Glutamatergic neuron (in vitro differentiated cells): ENCODE measurements at regions not wholly inside any gene's neighbourhood (a gene's known extent, or its start where the extent isn't known, plus 50 kb on each side); places are given as distances from the start of the nearest gene placed in this dataset.

Experiments used
- DNase-seq: peaks from one replicate; pipeline ENCODE4 v3.0.0; 2022
- H3K27ac Mint-ChIP-seq: one replicate; pipeline ENCODE4 v1.8.0; 2020; ENCODE audit warnings: mild to moderate bottlenecking, mixed read lengths, inconsistent platforms; ENCODE audit not compliant: unreplicated experiment
- H3K27me3 Mint-ChIP-seq: one replicate; pipeline ENCODE4 v1.8.0; 2020; ENCODE audit warnings: mild to moderate bottlenecking, moderate library complexity, mixed read lengths, inconsistent platforms; ENCODE audit not compliant: unreplicated experiment
- H3K36me3 Mint-ChIP-seq: one replicate; pipeline ENCODE4 v1.8.0; 2020; ENCODE audit warnings: mild to moderate bottlenecking, mixed read lengths, inconsistent platforms; ENCODE audit not compliant: unreplicated experiment
- H3K4me1 Mint-ChIP-seq: one replicate; pipeline ENCODE4 v1.8.0; 2020; ENCODE audit warnings: mild to moderate bottlenecking, low read depth, mixed read lengths, inconsistent platforms; ENCODE audit not compliant: unreplicated experiment
- H3K4me3 Mint-ChIP-seq: one replicate; pipeline ENCODE4 v1.8.0; 2020; ENCODE audit warnings: mild to moderate bottlenecking, mixed read lengths, inconsistent platforms; ENCODE audit not compliant: unreplicated experiment
- H3K9me3 Mint-ChIP-seq: one replicate; pipeline ENCODE4 v1.8.0; 2020; ENCODE audit warnings: mild to moderate bottlenecking, moderate library complexity, mixed read lengths, inconsistent platforms; ENCODE audit not compliant: unreplicated experiment
- CTCF ChIP-seq: fragments of 200-600 bp; sonication (generic); IDR thresholded peaks from one replicate; pipeline ENCODE4 v1.5.0; 2021; ENCODE audit not compliant: partially characterized antibody, unreplicated experiment

- no peak overlapping the region for H3K27ac Mint-ChIP-seq
- no peak for TF ChIP-seq CTCF
- DNase-seq: no peak
- no peaks in the 10 kb centered on the region for H3K36me3 Mint-ChIP-seq
- H3K4me3 Mint-ChIP-seq: no peak overlapping the region
- no peaks in the 10 kb centered on the region for H3K27me3 Mint-ChIP-seq
- H3K4me1 Mint-ChIP-seq: no peaks in the 10 kb centered on the region
- H3K9me3 Mint-ChIP-seq: no peaks in the 10 kb centered on the region
Measured at GRCh38 chr3:25349095-25349494, 79.0 kb upstream of the RARB start.

- Mint-ChIP-seq H3K27me3 (no peaks in the 10 kb centered on the region), H3K4me1 (no peaks in the 10 kb centered on the region), H3K36me3 (no peaks in the 10 kb centered on the region), H3K4me3 (no peak overlapping the region), H3K27ac (no peak overlapping the region), H3K9me3 (no peaks in the 10 kb centered on the region)
- no peak for TF ChIP-seq CTCF
- DNase-seq: no peak
Measured at GRCh38 chr3:25349828-25350724, 78.0 kb upstream of the RARB start.

GRCh38 chr3:25350725-25351114 lies 77.3 kb upstream of the RARB start:
- H3K4me1 Mint-ChIP-seq: no peaks in the 10 kb centered on the region
- no peak overlapping the region for H3K27ac Mint-ChIP-seq
- H3K36me3 Mint-ChIP-seq: no peaks in the 10 kb centered on the region
- H3K27me3 Mint-ChIP-seq: no peaks in the 10 kb centered on the region
- H3K4me3 Mint-ChIP-seq: no peak overlapping the region
- TF ChIP-seq CTCF: no peak
- H3K9me3 Mint-ChIP-seq: no peaks in the 10 kb centered on the region
- no peak for DNase-seq

DNA sequence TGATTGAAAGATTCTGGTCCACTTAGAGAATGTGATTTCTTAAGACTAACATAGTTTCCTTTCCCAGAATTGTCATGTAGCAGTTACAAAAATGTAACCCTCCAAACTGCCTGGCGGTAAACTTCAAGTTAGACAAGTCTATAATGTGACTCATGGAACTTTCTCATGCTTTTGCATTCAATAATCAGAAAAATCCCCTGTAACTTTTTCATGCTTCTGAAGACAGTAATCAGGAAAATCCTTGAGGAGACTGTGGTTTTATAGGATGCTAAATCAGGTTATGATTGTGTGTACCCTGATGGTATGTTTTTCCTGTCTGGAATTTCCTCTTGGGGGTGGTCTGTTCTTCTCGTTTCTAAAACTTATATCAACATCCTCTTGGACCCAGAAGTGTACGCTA lies 74.0 kb upstream of the RARB start:
- Mint-ChIP-seq H3K27ac (no peak overlapping the region), H3K36me3 (no peaks in the 10 kb centered on the region), H3K4me3 (no peak overlapping the region), H3K9me3 (peaks cover 2% of the 10 kb centered on the region), H3K4me1 (no peaks in the 10 kb centered on the region), H3K27me3 (no peaks in the 10 kb centered on the region)
- TF ChIP-seq CTCF: no peak
- no peak for DNase-seq
